SK-N-MC (cell line): ENCODE measurements at regions not wholly inside any gene's neighbourhood (a gene's known extent, or its start where the extent isn't known, plus 50 kb on each side); places are given as distances from the start of the nearest gene placed in this dataset.

Experiments
- EZH2 ChIP-seq: fragments of 200-600 bp; sonication (generic); IDR thresholded peaks from one replicate; pipeline ENCODE4 v1.6.1; 2017; ENCODE audit warnings: antibody characterized with exemption
- FOXP2 ChIP-seq: optimal IDR thresholded peaks from 2 replicates; pipeline ENCODE3; 2011; ENCODE audit warnings: mild to moderate bottlenecking, moderate library complexity; ENCODE audit not compliant: insufficient read depth; ENCODE audit errors: extremely low read length, control extremely low read depth
- POLR2AphosphoS5 ChIP-seq: IDR thresholded peaks from 2 replicates; pipeline ENCODE4 v1.6.1; 2012; ENCODE audit warnings: mild to moderate bottlenecking, low read depth, low read length, borderline replicate concordance

DNA sequence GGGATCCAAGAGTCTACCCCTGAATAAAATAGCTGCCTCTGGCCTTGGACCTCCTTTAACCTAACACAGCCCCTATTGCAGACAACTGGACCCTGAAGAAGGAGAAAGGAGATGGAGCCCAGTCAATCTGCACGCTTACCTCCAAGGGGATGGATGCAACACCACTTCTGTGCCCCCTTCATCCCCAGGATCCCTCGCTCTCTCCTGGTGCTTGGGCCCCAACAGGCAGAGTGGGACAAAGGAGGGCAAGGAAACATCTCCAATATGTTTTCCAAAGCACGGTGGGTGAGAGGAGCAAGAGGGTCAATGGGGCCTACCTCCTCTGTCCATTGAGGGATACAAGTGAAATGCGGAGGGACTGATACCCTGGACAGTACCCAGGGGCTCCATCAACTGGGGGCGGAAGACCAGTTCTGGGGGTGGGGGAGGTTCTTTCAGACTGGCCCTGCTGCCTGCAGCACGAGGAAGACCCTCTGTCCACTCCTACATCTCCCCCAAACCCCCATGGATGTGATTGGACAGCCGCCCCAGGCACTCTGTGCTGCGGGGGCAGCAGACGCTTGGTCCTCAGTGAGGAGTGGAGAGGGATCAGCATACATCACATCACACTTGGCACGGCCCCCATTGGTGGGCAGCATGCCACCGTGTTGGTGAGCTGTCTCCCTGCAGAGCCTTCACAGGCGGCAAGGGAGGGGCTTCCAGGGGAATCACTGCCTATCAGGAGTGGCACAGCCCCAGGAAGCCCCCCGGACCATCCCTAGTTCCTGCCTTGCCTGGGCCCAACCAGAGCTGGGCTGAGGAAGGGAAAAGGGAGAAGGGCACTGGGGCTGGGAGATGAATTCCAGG, 70.6 kb downstream of the MRPL14 start:
- TF ChIP-seq POLR2AphosphoS5 (no peak), EZH2 (no peak), FOXP2 (no peak)
